ENCODE measurements at regions not wholly inside any gene's neighbourhood (a gene's known extent, or its start where the extent isn't known, plus 50 kb on each side); places are given as distances from the start of the nearest gene placed in this dataset.

- TF ChIP-seq BCL3 (IDR thresholded peaks at IDR 0.05; ENCODE audit: borderline replicate concordance, insufficient read depth, low read depth, low read length, poor library complexity, severe bottlenecking) (no peak), ZBTB33 (IDR thresholded peaks at IDR 0.05) (no peak)
Observed at GRCh38 chr13:85709721-85710120, 89.5 kb downstream of the SLITRK6 start (continued).

- TF ChIP-seq MLLT1 (IDR thresholded peaks at IDR 0.05) = no peak
- no peak for TF ChIP-seq BHLHE40 (IDR thresholded peaks at IDR 0.05; ENCODE audit: borderline replicate concordance in 1 of 2, low read depth in 2 of 2, low read length in 1 of 2)
- no peaks in the 10 kb centered on the region for H3K9me3 ChIP-seq (replicated peaks; ENCODE audit: control insufficient read depth, insufficient read depth, low read length)
- RAD21 ChIA-PET (ENCODE audit: unreplicated experiment) = no interaction called here
- H3K4me1 ChIP-seq (ENCODE audit: control insufficient read depth, insufficient read depth, low read length) = no peaks in the 10 kb centered on the region
- CTCF ChIA-PET = interaction anchor here (0.6 to 1.4 kb wide), 2 partner anchors 13 to 23 kb away, joined by 3 to 5 read pairs; no protein-coding TSS in a partner anchor
- no peaks in the 10 kb centered on the region for H4K20me1 ChIP-seq (ENCODE audit: control insufficient read depth, insufficient read depth)
- no peaks in the 10 kb centered on the region for H3K36me3 ChIP-seq (ENCODE audit: control insufficient read depth in 2 of 2, insufficient read depth in 2 of 2, low read length in 1 of 2)
- no peak overlapping the region for H3K4me2 ChIP-seq (ENCODE audit: control insufficient read depth, insufficient read depth)
- BruUV-seq (replicated peaks) = no TSS peak
- DNase-seq (ENCODE audit: low read depth, low spot score) (no peak), FAIRE-seq (no peak), ATAC-seq (no peak)
- H3K27ac ChIP-seq (ENCODE audit: control insufficient read depth, insufficient read depth) = no peak overlapping the region
- no peaks in the 10 kb centered on the region for H3K79me2 ChIP-seq (ENCODE audit: control insufficient read depth, insufficient read depth, low read length)
- POLR2A ChIA-PET = no interaction called here
- no peak overlapping the region for H2AFZ ChIP-seq (ENCODE audit: control insufficient read depth, low read depth, low read length)
- SMC1A ChIA-PET (ENCODE audit: uncharacterized antibody, unreplicated experiment) = interaction anchor here (0.9 kb wide), 1 partner anchor 13 kb away, joined by 4 read pairs; no protein-coding TSS in a partner anchor
- WGBS (ENCODE audit: insufficient coverage, insufficient replicate concordance, low lambda C conversion rate, missing lambda C conversion rate) = 2% methylated on average over 2 of the region's 2 CpGs
- H3K27me3 ChIP-seq (replicated peaks in 1 of 2; ENCODE audit: control insufficient read depth in 2 of 2, insufficient read depth in 2 of 2, low read length in 1 of 2) = no peaks in the 10 kb centered on the region
- no peak overlapping the region for H3K4me3 ChIP-seq
- no peak overlapping the region for H3K9ac ChIP-seq (ENCODE audit: control insufficient read depth, insufficient read depth, low read length)
- intact Hi-C loops (cut with micrococcal nuclease; ENCODE audit: unreplicated experiment) (no loop called here), in situ Hi-C loops (cut with MboI) (no loop called here)
Observed at GRCh38 chr13:85709072-85709471, 90.1 kb downstream of the SLITRK6 start.
